Activated T-helper 17 cell treated with anti-CD3 and anti-CD28 coated beads, Interleukin-2, amount 50 U/mL, for 72 hours (primary cell): ENCODE measurements at regions not wholly inside any gene's neighbourhood (a gene's known extent, or its start where the extent isn't known, plus 50 kb on each side); places are given as distances from the start of the nearest gene placed in this dataset.

Experiments used
- ATAC-seq: fragments of 150-1000 bp; cut with Tn5 transposase; replicated peaks from 2 replicates; pipeline ENCODE4 v1.10.0; 2021; ENCODE audit warnings: mild to moderate bottlenecking, moderate library complexity
- H3K27ac Mint-ChIP-seq: one replicate; pipeline ENCODE4 v1.8.0; 2022; ENCODE audit warnings: mixed read lengths
- H3K27me3 Mint-ChIP-seq: one replicate; pipeline ENCODE4 v1.8.0; 2022; ENCODE audit warnings: mixed read lengths
- H3K36me3 Mint-ChIP-seq: one replicate; pipeline ENCODE4 v1.8.0; 2022; ENCODE audit warnings: low read depth, mild to moderate bottlenecking, mixed read lengths
- H3K4me1 Mint-ChIP-seq: one replicate; pipeline ENCODE4 v1.8.0; 2022; ENCODE audit warnings: mixed read lengths
- H3K4me3 Mint-ChIP-seq: one replicate; pipeline ENCODE4 v1.8.0; 2022; ENCODE audit warnings: mild to moderate bottlenecking, mixed read lengths
- H3K9me3 Mint-ChIP-seq: one replicate; pipeline ENCODE4 v1.8.0; 2022; ENCODE audit warnings: mixed read lengths

- H3K27ac Mint-ChIP-seq, result no peak overlapping the region
- H3K4me3 Mint-ChIP-seq, result no peak overlapping the region
- no peaks in the 10 kb centered on the region for H3K4me1 Mint-ChIP-seq
- H3K27me3 Mint-ChIP-seq, result no peaks in the 10 kb centered on the region
- no peaks in the 10 kb centered on the region for H3K36me3 Mint-ChIP-seq
- no peak for ATAC-seq
- no peaks in the 10 kb centered on the region for H3K9me3 Mint-ChIP-seq
These were observed 310.4 kb upstream of the PHF14 start for GRCh38 chr7:10662982-10663884.

DNA sequence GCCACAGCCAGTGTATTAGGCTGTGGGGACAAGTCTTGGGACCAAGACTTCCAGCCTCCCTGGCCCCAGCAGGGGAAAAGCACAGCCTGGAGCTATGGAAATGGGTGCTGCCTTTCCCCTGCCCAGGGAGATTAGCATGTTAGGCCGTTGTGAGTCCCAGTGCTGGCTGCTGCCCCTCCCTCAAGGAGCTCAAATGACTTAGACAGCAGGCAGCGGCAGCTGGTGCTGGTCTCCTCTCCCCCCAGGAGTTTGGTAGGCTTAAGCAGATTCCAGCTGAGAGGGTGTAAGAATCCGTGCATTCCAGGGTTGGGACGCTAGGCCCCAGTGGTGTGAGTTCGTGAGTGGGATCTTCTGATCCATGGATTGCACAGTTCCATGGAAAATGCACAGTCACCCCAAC, 301.5 kb upstream of the PHF14 start:
- Mint-ChIP-seq H3K4me1 (no peaks in the 10 kb centered on the region), H3K9me3 (peaks cover 5% of the 10 kb centered on the region), H3K4me3 (no peak overlapping the region), H3K27ac (no peak overlapping the region), H3K27me3 (no peaks in the 10 kb centered on the region), H3K36me3 (no peaks in the 10 kb centered on the region)
- no peak for ATAC-seq

- Mint-ChIP-seq H3K27ac (no peak overlapping the region), H3K9me3 (no peaks in the 10 kb centered on the region), H3K36me3 (no peaks in the 10 kb centered on the region), H3K4me3 (no peak overlapping the region), H3K27me3 (no peaks in the 10 kb centered on the region), H3K4me1 (no peaks in the 10 kb centered on the region)
- no peak for ATAC-seq
These were observed 296.5 kb upstream of the PHF14 start for GRCh38 chr7:10677211-10677610.

- H3K27me3 Mint-ChIP-seq, result no peaks in the 10 kb centered on the region
- ATAC-seq, result no peak
- H3K4me1 Mint-ChIP-seq, result no peaks in the 10 kb centered on the region
- H3K27ac Mint-ChIP-seq, result no peak overlapping the region
- H3K4me3 Mint-ChIP-seq, result no peak overlapping the region
- no peaks in the 10 kb centered on the region for H3K9me3 Mint-ChIP-seq
- no peaks in the 10 kb centered on the region for H3K36me3 Mint-ChIP-seq
These were observed 295.9 kb upstream of the PHF14 start for GRCh38 chr7:10677668-10678232.

DNA sequence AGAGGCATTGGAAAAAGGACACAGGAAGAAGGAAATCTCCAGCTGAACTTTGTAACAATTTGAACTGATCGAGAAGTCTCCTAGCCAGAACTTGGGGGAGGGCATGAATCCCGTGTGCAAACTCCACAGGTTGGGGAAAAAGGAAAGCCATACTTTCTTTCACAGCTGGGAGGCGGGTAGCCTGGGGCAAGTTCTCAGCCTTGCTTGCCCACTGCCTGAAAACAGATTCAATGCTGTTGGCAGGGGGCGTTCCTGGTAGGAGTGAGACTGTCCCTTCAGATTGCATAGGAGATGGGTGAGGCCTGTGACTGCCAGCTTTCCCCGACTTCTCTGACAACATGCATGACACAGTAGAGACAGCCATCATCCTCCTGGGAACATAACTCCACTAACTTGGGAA, 289.1 kb upstream of the PHF14 start:
- H3K4me1 Mint-ChIP-seq, result no peaks in the 10 kb centered on the region
- H3K9me3 Mint-ChIP-seq, result peaks cover 7% of the 10 kb centered on the region
- H3K36me3 Mint-ChIP-seq, result no peaks in the 10 kb centered on the region
- no peak overlapping the region for H3K27ac Mint-ChIP-seq
- no peak overlapping the region for H3K4me3 Mint-ChIP-seq
- H3K27me3 Mint-ChIP-seq, result peaks cover 13% of the 10 kb centered on the region
- no peak for ATAC-seq

DNA sequence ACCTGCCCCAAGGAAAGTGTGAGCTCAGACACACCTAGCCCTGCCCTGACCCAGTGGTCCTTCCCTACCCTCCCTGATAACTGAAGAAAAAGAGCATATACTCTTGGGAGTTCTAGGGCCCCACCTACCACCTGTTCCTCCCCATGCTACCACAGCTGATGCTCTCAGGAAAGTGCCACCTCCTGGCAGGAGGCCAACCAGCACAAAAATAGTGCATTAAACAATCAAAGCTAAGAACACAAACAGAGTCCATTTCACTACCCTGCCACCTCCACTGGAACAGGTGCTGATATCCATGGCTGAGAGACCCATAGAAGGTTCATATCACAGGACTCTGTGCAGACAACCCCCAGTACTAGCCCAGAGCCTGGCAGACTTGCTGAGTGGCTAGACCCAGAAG, 288.6 kb upstream of the PHF14 start:
- no peak for ATAC-seq
- Mint-ChIP-seq H3K4me1 (no peaks in the 10 kb centered on the region), H3K27ac (no peak overlapping the region), H3K27me3 (peaks cover 13% of the 10 kb centered on the region), H3K9me3 (peaks cover 10% of the 10 kb centered on the region), H3K36me3 (no peaks in the 10 kb centered on the region), H3K4me3 (no peak overlapping the region)

GRCh38 chr7:10688544-10688943, 285.1 kb upstream of the PHF14 start:
- Mint-ChIP-seq H3K4me3 (no peak overlapping the region), H3K4me1 (no peaks in the 10 kb centered on the region), H3K36me3 (no peaks in the 10 kb centered on the region), H3K9me3 (peaks cover 10% of the 10 kb centered on the region), H3K27me3 (peaks cover 13% of the 10 kb centered on the region), H3K27ac (no peak overlapping the region)
- no peak for ATAC-seq

- ATAC-seq, result no peak
- H3K27ac Mint-ChIP-seq, result no peak overlapping the region
- H3K4me1 Mint-ChIP-seq, result no peaks in the 10 kb centered on the region
- no peak overlapping the region for H3K4me3 Mint-ChIP-seq
- H3K36me3 Mint-ChIP-seq, result no peaks in the 10 kb centered on the region
- H3K27me3 Mint-ChIP-seq, result peaks cover 4% of the 10 kb centered on the region
- peaks cover 18% of the 10 kb centered on the region for H3K9me3 Mint-ChIP-seq
These were observed 277.6 kb upstream of the PHF14 start for GRCh38 chr7:10696064-10696463.

GRCh38 chr7:10703059-10703458, 270.6 kb upstream of the PHF14 start:
- ATAC-seq, result no peak
- no peaks in the 10 kb centered on the region for H3K27me3 Mint-ChIP-seq

GRCh38 chr7:10703981-10704380, 269.7 kb upstream of the PHF14 start:
- peaks cover 1% of the 10 kb centered on the region for H3K9me3 Mint-ChIP-seq
- H3K27ac Mint-ChIP-seq, result no peak overlapping the region
- no peaks in the 10 kb centered on the region for H3K4me1 Mint-ChIP-seq
- no peak overlapping the region for H3K4me3 Mint-ChIP-seq
- H3K36me3 Mint-ChIP-seq, result no peaks in the 10 kb centered on the region
- H3K27me3 Mint-ChIP-seq, result no peaks in the 10 kb centered on the region
- no peak for ATAC-seq

More at GRCh38 chr7:10703059-10703458, 270.6 kb upstream of the PHF14 start:
- Mint-ChIP-seq H3K27ac (no peak overlapping the region), H3K4me1 (no peaks in the 10 kb centered on the region), H3K4me3 (no peak overlapping the region), H3K9me3 (peaks cover 8% of the 10 kb centered on the region), H3K36me3 (no peaks in the 10 kb centered on the region)

DNA sequence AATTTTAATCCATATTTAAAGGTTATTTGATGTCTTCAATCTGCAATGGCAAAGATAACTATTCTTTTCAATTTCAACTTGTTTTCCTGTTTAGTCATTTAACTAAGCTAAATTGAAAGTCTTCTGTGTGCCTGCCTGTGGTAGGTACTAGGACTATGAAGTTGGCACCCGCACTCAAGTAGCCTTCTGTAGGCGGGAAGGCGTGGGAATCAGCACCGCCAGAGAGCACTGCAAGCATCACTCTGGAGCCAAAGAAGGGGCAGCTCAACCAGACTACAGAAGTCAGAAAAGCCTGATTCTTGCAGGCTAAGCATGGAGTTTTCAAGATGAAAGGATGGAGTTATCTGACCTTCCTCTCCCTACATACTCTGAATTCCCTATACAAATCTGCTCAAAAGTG, 269.0 kb upstream of the PHF14 start:
- ATAC-seq, result no peak
- Mint-ChIP-seq H3K27me3 (no peaks in the 10 kb centered on the region), H3K27ac (no peak overlapping the region), H3K9me3 (no peaks in the 10 kb centered on the region), H3K4me1 (no peaks in the 10 kb centered on the region), H3K4me3 (no peak overlapping the region), H3K36me3 (no peaks in the 10 kb centered on the region)

DNA sequence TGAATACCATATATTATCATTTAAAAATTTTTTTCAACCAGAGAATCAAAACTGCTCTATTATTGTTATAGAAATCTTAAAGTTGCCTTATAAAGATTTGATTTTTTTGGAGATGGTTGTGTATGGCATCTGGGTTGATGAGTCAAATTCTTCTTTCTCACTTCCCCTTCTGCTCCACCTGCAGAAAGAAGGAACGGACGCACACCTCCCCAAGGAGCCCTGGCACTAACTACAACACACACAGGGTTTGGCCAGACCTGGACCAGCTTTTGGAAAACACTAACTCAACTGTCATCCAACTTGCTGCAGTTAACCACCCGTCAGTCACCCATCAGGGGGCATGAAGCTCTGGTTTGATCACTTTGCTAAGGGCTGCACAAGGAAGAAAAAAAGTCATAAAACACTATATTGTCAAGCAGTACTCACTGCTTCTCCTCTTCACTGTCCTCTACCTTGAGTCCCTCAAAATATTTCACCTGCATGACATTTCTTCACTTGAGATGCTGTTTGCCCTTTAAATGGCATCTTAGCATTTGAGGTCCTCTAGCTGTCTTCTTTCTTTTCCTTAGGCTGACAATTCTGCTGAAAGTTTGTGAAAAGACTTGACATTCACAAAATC, 266.7 kb upstream of the PHF14 start:
- H3K27ac Mint-ChIP-seq, result no peak overlapping the region
- no peaks in the 10 kb centered on the region for H3K9me3 Mint-ChIP-seq
- no peak overlapping the region for H3K4me3 Mint-ChIP-seq
- H3K4me1 Mint-ChIP-seq, result no peaks in the 10 kb centered on the region
- H3K27me3 Mint-ChIP-seq, result no peaks in the 10 kb centered on the region
- no peak for ATAC-seq
- H3K36me3 Mint-ChIP-seq, result no peaks in the 10 kb centered on the region

DNA sequence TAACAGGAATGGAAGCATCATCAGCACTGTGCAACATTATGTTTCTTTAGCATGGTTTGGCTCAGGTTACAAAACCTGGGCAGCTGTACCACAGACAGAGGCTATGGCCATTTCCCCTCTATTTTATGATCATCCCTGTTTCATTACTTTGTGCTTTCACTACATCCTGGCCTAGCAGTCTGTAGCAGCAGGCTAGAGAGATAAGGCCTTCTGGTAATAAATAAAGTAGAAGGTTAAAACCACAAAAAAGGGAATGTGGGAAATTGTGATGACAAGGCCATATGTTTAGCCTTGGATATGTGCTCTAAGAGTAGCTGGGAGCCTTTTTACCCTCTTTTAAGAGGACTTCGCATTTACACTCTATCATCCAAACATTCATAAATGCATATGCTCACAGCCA, 266.2 kb upstream of the PHF14 start:
- Mint-ChIP-seq H3K27me3 (no peaks in the 10 kb centered on the region), H3K36me3 (no peaks in the 10 kb centered on the region), H3K4me3 (no peak overlapping the region), H3K4me1 (no peaks in the 10 kb centered on the region), H3K9me3 (no peaks in the 10 kb centered on the region), H3K27ac (no peak overlapping the region)
- ATAC-seq, result no peak

- ATAC-seq, result no peak
- Mint-ChIP-seq H3K27ac (no peak overlapping the region), H3K27me3 (no peaks in the 10 kb centered on the region), H3K36me3 (no peaks in the 10 kb centered on the region), H3K9me3 (no peaks in the 10 kb centered on the region), H3K4me3 (no peak overlapping the region), H3K4me1 (no peaks in the 10 kb centered on the region)
These were observed 265.2 kb upstream of the PHF14 start for GRCh38 chr7:10708447-10708846.

DNA sequence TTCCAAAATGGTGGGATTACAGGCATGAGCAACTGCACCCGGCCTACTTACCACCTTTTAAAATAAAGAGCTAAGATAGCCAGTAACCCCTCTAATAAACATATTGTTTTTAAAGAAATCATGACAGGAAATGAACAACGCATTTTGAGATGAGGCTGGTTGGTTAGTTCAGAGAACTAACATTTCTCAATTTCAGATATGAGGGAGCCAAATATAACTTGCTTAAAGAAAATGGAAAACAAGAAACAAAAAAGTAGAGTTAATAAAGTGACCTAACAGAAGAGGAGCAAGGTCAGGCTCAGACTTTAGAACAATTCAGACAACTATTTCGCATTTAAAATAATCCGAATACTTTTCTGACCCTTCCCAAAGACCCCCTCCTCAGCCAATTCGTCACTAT, 254.9 kb upstream of the PHF14 start:
- Mint-ChIP-seq H3K9me3 (peaks cover 12% of the 10 kb centered on the region), H3K4me3 (no peak overlapping the region), H3K4me1 (no peaks in the 10 kb centered on the region), H3K27me3 (peaks cover 8% of the 10 kb centered on the region), H3K27ac (no peak overlapping the region), H3K36me3 (no peaks in the 10 kb centered on the region)
- ATAC-seq, result no peak
